HG02623 (cell line): ENCODE measurements at regions not wholly inside any gene's neighbourhood (a gene's known extent, or its start where the extent isn't known, plus 50 kb on each side); places are given as distances from the start of the nearest gene placed in this dataset.
"Not testable (repeated sequence)": the region's sequence is repeated elsewhere in the genome, so short reads cannot be mapped to it uniquely, and the experiment has no call there.

ENCODE experiments used
- ATAC-seq: cut with Tn5 transposase; IDR thresholded peaks from one replicate; pipeline ENCODE4 v1.9.1; 2021; ENCODE audit warnings: moderate library complexity; ENCODE audit not compliant: unreplicated experiment

DNA sequence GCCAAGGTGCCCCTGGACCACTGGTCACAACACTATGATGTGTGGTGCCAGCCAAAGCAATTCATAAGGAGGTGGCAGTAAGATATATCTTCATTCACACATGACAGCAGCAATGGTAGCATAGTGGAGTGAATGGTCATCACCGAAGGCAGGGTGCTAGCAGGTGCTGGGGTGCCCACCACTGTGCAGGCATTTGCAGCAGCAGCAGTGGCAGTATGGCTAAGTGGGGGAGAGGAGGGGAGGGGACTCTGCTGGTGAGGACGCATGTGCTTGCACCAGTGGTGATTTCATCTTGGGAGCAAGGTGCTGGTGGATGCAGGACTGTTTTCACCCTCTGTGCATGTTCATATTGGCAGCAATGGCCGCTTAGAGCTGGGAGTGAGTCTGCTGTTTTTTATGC, 419.1 kb upstream of the KLHL4 start:
- no peak for ATAC-seq

DNA sequence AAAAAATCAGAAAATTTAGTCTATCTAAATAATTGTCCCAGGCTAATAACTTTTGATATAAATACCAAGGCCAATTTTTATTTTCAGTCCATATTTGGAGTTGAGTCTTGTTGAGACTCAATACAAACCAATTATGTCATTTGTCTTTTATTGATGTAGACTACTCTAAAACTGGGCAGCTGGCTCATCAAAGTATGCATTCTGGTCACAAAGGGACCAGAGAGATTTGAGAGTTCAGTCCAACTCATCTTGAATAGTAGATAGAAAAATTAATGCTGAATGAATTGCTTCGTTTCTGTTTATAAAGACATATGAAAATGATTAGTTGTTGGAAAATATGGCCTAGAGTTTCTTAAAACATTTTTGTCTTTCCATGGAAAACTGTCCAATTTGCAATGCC, 412.5 kb upstream of the KLHL4 start:
- no peak for ATAC-seq

DNA sequence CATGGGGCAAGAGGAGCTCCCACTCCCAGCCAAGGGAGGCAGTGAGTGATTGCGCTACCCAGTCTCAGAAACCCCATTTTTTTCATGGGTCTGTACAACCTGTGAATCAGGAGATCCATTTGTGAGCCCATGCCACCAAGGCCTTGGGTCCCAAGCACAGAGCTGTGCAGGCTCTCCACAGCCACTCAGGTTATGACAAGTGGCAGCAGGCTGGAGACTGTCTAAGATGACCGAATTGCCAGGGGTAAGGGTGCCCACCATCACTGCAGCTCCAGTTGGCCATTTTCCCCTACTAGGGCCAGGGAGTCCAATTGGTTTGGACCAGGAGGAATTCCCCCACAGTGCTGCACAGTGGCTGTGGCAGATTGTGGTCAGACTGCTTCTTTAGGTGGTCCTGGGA, 407.5 kb upstream of the KLHL4 start:
- ATAC-seq, result no peak

DNA sequence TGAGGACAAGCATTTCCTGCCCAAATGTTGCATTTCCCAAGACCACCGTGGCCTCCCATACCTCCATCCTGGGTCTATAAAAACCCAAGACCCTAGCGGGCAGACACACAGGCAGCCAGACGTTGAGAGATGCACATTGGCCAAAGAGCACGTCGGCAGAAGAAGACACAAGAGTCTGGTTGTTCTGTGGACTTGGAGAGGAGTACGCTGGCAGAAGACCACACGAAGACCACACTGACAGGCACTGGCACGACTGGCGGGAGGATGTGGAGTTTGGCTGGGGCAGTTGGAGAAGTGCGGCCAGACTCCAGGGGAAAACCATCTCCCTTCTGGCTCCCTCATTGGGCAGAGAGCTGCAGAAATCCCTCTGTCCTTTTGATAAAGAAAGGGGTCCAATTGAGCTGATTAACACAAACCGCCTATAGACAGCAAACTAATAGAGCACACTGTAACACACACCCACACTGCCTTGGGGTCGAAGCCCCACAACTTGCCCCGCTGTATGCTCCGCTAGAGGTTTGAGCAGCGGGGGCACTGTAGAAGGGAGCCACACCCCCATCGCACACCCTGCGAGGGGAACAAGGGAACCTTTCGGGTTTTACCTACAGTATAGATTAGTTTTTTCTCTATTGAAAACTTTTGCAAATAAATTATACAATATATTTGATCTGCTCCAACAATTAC, 376.7 kb upstream of the KLHL4 start:
- no peak for ATAC-seq

DNA sequence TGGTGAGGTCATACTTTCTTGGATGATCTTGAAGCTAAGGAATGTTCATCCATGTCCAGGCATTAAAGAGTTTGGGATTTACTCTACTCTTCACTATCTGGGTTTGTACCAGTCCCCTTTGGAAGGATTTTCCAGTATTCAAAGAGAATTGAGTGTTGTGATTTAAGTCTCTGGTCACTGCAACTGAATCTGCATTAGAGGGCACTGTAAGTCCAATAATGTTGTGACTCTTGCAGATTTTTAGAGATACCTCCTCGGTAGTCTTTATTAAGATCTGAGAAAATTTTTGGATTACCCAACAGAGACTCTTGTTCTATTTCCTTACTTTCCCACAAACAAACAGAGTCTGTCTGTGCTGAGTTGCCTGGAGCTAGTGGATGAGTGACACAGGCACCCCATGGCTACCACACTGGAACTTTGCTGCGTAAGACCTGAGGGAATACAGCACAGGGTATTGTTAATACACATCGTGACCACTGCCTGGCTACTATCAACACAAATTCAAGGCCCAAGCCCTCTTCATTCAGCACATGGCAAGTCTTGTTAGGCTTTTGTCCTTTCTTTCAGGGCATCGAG, 357.1 kb upstream of the KLHL4 start:
- no peak for ATAC-seq

DNA sequence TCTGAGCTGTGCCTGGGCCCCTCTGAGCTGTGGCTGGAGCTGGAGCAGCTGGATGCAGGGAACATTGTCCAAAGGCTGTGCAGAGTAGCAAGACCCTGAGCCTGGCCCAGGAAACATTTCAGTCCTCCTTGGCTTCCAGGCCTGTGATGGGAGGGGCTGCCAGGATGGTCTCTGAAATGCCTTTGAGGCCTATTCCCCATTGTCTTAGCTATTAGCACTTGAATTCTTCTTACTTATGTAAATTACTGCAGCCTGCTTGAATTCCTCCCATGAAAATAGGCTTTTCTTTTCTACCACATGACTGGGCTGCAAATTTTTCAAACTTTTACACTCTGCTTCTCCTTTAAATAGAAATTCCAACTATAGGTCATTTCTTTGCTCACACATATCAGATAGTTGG, 349.8 kb upstream of the KLHL4 start:
- no peak for ATAC-seq

DNA sequence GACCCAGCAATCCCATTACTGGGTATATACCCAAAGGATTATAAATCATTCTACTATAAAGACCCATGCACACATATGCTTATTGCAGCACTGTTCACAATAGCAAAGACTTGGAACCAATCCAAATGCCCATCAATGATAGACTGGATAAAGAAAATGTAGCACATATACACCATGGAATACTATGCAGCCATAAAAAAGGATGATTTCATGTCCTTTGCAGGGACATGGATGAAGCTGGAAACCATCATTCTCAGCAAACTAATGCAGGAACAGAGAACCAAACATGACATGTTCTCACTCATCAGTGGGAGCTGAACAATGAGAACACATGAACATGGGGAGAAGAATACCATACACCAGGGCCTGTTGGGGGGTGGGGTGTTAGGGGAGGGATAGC, 339.6 kb upstream of the KLHL4 start:
- not testable (repeated sequence) for ATAC-seq
